Thoracic aorta (tissue), 2 donors: ENCODE measurements at regions not wholly inside any gene's neighbourhood (a gene's known extent, or its start where the extent isn't known, plus 50 kb on each side); places are given as distances from the start of the nearest gene placed in this dataset.
"Not testable (repeated sequence)": the region's sequence is repeated elsewhere in the genome, so short reads cannot be mapped to it uniquely, and the experiment has no call there.

Source experiments
- ATAC-seq: fragments of 150-250 bp; one replicate; pipeline ENCODE4 v1.8.0; 2017; ENCODE audit warnings: low read depth; ENCODE audit not compliant: insufficient number of reproducible peaks, low FRiP score
- DNase-seq: peaks from one replicate; pipeline ENCODE4 v3.0.0-alpha.2; 2020; ENCODE audit warnings: low spot score
- H3K27ac ChIP-seq, 2 donors: fragments of 200-600 bp; sonication (generic); 1 replicate in 1 of 2; 2 replicates in 1 of 2; pipeline ENCODE4 v1.5.1; 2016; ENCODE audit warnings: mild to moderate bottlenecking in 2 of 2, moderate library complexity in 2 of 2
- H3K27me3 ChIP-seq: fragments of 200-600 bp; sonication (generic); replicated peaks from 2 replicates; pipeline ENCODE4 v1.6.0; 2016; ENCODE audit warnings: mild to moderate bottlenecking; ENCODE audit not compliant: insufficient read depth
- H3K36me3 ChIP-seq: fragments of 200-600 bp; sonication (generic); one replicate; pipeline ENCODE4 v1.5.1; 2016
- H3K4me1 ChIP-seq, 2 donors: fragments of 200-600 bp; sonication (generic); 1 replicate in 1 of 2; 2 replicates in 1 of 2; pipeline versions ENCODE4 v1.5.1 to v1.6.0; 2016; ENCODE audit warnings: low read depth in 2 of 2, mild to moderate bottlenecking in 1 of 2; ENCODE audit not compliant: control insufficient read depth in 1 of 2
- H3K4me3 ChIP-seq: fragments of 200-600 bp; sonication (generic); 2 replicates; pipeline ENCODE4 v1.5.1; 2016; ENCODE audit warnings: mild to moderate bottlenecking
- H3K9me3 ChIP-seq: fragments of 200-600 bp; sonication (generic); 2 replicates; pipeline ENCODE4 v1.5.1; 2016
- TF ChIP-seq, protein P1 (sequence below): fragments of 200-600 bp; sonication (generic); IDR thresholded peaks from one replicate; pipeline ENCODE4 v1.5.1; 2019; ENCODE audit warnings: antibody characterized with exemption

- DNase-seq (no peak), ATAC-seq (no peak)
- no peak overlapping the region for H3K4me3 ChIP-seq
- H3K4me1 ChIP-seq, result no peaks in the 10 kb centered on the region
- H3K36me3 ChIP-seq, result no peaks in the 10 kb centered on the region
- no peak overlapping the region for H3K27ac ChIP-seq
- H3K9me3 ChIP-seq, result no peaks in the 10 kb centered on the region
- no peaks in the 10 kb centered on the region for H3K27me3 ChIP-seq
- TF ChIP-seq, protein P1, sequence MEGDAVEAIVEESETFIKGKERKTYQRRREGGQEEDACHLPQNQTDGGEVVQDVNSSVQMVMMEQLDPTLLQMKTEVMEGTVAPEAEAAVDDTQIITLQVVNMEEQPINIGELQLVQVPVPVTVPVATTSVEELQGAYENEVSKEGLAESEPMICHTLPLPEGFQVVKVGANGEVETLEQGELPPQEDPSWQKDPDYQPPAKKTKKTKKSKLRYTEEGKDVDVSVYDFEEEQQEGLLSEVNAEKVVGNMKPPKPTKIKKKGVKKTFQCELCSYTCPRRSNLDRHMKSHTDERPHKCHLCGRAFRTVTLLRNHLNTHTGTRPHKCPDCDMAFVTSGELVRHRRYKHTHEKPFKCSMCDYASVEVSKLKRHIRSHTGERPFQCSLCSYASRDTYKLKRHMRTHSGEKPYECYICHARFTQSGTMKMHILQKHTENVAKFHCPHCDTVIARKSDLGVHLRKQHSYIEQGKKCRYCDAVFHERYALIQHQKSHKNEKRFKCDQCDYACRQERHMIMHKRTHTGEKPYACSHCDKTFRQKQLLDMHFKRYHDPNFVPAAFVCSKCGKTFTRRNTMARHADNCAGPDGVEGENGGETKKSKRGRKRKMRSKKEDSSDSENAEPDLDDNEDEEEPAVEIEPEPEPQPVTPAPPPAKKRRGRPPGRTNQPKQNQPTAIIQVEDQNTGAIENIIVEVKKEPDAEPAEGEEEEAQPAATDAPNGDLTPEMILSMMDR, result no peak
Measured at GRCh38 chr12:34257093-34257492, 234.8 kb downstream of the ALG10 start.

DNA sequence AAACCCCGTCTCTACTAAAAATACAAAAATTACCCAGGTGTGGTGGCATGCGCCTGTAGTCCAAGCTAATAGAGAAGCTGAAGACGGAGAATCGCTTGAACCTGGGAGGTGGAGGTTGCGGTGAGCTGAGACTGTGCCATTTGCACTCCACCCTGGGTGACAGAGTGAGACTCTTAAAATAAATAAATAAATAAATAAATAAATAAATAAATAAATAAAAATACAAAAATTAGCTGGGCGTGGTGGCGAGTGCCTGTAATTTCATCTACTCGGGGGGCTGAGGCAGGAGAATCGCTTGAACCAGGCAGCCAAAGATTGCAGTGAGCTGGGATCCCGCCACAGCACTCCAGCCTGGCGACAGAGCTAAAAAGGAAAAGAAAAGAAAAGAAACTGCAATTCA, 239.8 kb downstream of the ALG10 start:
- H3K27me3 ChIP-seq, H3K9me3 ChIP-seq, DNase-seq, H3K27ac ChIP-seq, H3K4me3 ChIP-seq, ATAC-seq, H3K36me3 ChIP-seq, H3K4me1 ChIP-seq: not testable (repeated sequence)

DNA sequence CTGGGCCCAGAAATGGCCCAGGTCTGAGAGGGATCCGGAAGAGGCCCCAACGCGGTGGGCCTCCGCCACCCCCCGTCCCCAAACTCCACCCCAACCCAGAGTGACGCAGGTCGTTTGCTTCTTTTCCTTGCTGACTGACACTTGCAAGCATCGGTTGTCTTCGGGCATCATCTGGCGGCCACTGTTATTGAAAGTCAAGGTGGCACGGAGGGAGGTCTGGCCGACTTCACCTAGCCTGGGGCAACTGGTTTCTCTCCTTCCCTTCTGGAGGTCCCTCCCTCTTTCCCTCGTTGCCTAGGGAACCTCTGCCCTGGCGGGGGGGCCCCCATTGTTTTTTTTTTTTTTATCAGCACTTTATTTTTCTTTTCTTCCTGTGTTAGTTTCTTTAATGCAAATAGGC, 241.8 kb downstream of the ALG10 start:
- H3K4me1 ChIP-seq, result no peaks in the 10 kb centered on the region
- DNase-seq (no peak), ATAC-seq (no peak)
- no peak overlapping the region for H3K4me3 ChIP-seq
- no peaks in the 10 kb centered on the region for H3K27me3 ChIP-seq
- no peaks in the 10 kb centered on the region for H3K9me3 ChIP-seq
- no peaks in the 10 kb centered on the region for H3K36me3 ChIP-seq
- TF ChIP-seq, protein P1, result no peak
- H3K27ac ChIP-seq, result no peak overlapping the region

- not testable (repeated sequence) for H3K4me3 ChIP-seq, H3K27me3 ChIP-seq, H3K36me3 ChIP-seq, DNase-seq, ATAC-seq, H3K9me3 ChIP-seq, H3K27ac ChIP-seq, H3K4me1 ChIP-seq
Measured at GRCh38 chr12:34273703-34274102, 251.4 kb downstream of the ALG10 start.

DNA sequence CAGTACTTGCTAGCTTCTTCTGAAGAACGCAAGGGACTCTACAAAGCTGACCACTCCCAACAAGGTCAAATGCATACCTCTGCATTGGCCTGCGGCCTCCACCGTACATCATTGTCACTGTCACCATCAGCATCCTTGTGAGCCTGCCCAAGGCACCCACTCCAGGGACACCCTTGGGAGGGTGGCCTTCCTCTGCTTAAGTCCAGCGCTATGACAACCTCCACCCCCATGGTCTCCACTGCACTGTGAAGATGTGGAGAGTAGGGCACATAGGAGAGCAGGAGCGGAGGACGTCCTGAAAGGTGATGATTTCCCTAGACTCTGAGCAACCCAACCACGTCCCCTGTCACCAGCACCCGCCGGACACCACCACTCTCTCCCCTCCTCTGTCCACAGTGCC, 252.8 kb downstream of the ALG10 start:
- ATAC-seq, result no peak
- Histone ChIP-seq H3K9me3 (no peaks in the 10 kb centered on the region), H3K27me3 (no peaks in the 10 kb centered on the region), H3K4me3 (no peak overlapping the region), H3K36me3 (no peaks in the 10 kb centered on the region), H3K4me1 (no peaks in the 10 kb centered on the region), H3K27ac (no peak overlapping the region)
- DNase-seq, result no peak
- TF ChIP-seq, protein P1, result no peak

DNA sequence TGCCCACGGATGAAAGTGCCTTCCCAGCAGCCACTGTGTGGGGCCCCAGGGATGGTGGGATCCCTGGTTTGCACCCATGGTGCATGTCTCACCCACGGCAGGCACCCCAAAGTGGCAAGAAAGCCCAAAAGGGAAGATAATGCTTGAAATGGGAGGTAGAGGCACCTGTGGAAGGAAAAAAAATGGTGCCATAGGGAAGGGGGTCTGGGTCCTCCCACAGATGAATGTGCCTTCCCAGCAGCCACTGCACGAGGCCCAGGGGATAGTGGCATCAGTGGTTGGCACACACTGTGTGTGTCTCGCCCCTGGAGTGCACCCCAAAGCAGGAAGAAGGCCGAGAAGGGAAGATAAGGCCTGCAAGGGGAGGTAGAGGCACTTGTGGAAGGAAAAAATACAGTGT, 264.2 kb downstream of the ALG10 start:
- DNase-seq, result no peak
- H3K27ac ChIP-seq, result no peak overlapping the region

More for the DNA sequence above, 264.2 kb downstream of the ALG10 start:
- Histone ChIP-seq H3K36me3 (no peaks in the 10 kb centered on the region), H3K27me3 (no peaks in the 10 kb centered on the region), H3K4me1 (no peaks in the 10 kb centered on the region), H3K9me3 (no peaks in the 10 kb centered on the region), H3K4me3 (no peak overlapping the region)
- TF ChIP-seq, protein P1, result no peak
- ATAC-seq, result no peak
